NCI-H1092 treated with DMSO at 0.1 percent for 48 hours (cell line): ENCODE measurements at regions not wholly inside any gene's neighbourhood (a gene's known extent, or its start where the extent isn't known, plus 50 kb on each side); places are given as distances from the start of the nearest gene placed in this dataset.

ENCODE experiments used
- DNase-seq: peaks from one replicate; lab custom pipeline; 2025; lab: John Stamatoyannopoulos, UW

DNA sequence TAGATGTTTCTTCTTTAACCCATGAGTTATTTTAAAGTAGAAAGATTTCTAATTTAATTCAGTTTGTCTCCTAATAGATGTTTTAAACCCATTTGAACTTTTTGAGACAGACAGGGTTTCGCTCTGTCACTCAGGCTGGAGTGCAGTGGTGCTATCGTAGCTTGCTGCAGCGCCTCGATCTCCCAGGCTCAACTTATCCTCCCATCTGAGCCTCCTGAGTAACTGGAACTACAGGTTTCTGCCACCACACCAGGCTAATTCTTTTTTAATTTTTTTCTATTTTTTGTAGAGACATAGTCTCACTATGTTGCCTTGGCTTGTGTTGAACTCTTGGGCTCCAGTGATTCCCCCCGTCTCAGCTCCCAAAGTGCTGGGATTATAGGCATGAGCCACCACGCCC, 53.0 kb upstream of the RAB18 start:
- no peak for DNase-seq

GRCh38 chr10:27450225-27450624, 53.9 kb upstream of the RAB18 start:
- no peak for DNase-seq

- no peak for DNase-seq
Measured at GRCh38 chr10:27449571-27449970, 54.5 kb upstream of the RAB18 start.

DNA sequence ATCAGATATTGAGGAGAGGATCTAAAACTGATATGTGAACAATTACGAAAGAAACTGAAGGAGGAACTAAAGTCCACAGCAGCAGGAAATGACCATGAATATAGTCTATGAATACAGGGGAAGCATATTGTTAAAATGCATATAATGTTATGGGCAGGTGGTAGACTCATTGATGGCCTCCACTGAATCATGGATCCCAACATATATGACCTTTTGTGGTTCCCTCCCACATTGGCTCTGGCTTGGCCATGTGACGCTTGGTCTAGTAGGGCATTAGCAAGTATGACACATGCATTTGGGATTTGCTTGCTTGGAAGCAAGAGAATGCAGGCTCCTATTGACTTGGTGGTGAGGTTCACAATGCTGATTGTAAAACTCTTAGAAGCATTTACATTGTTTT, 55.2 kb upstream of the RAB18 start:
- DNase-seq = no peak

- DNase-seq = no peak
Measured at GRCh38 chr10:27447540-27447939, 56.6 kb upstream of the RAB18 start.

GRCh38 chr10:27446091-27446918, 57.8 kb upstream of the RAB18 start:
- peak; percentile 7 for DNase-seq

DNA sequence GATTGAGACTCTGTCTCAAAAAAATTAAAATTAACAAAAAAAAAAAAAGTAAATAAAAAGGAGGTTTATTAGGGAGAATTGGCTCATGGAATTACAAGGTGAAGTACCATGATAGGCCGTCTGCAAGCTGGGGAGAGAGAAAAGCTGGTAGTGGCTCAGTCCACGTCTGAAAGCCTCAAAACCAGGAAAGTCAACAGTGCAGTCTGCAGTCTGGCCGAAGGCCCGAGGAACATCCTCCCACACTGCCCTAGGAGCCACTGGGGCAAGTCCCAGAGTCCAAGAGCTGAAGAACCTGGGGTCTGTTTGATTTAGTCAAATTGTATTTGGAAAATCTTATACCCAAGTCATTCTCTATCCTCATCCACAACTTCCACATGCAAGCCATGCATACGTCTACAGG, 59.0 kb upstream of the RAB18 start:
- DNase-seq = no peak

DNA sequence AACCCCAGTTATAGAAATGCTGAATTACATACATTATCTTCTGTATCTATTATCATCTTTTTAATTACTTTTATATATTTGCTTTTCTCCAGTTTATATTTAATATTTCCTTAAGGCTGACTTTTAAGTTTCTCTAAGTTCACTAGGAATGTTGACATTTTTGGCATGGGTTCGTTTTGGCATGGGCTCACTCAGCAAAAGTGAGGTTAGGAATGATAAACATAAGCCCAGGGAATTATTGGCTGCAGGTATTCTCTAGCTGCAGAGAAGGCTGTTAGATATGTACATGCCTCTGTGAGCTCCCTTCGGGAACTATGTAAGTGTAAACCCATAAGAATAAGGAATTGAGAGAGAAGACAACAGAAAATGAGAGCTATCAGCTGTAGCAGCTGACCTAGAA, 63.6 kb upstream of the RAB18 start:
- DNase-seq = no peak

DNA sequence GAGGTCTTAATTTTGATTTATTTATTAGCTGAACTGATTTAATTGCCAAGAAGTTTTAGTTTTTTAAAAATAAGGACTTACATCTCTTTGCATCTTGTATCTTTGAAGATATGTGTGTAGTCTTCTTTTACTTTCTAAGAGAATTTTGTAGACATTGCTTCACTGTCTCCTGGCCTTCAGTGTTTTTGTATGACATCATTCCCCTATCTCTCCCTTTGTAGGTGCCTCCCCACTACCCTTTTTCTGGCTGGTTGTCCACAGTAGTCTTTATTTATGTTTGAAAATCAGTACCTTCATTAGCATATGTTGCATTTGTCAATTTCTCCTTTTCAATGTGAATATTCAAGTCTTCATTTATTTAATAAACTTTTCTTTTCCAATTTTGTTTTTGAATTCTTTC, 64.1 kb upstream of the RAB18 start:
- DNase-seq = no peak

DNA sequence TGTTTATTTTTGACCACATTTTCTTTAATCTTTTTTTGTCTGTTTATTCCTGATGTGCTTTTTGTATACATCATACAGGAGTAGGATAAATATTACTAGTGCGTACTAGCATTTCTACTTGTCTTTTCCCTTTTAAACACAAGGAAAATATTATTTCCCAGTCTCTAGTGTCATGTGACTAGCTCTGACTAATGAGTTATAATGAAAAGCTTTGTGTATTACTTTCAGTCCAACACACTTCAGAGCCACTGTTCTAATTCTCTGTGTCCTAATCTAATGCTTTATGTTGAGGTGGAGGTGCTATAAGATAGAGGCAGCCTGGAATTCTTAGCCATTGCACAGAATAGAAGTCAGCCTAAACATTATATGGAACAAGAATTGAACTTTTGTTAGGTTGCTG, 65.0 kb upstream of the RAB18 start:
- no peak for DNase-seq

- no peak for DNase-seq
Measured at GRCh38 chr10:27437775-27438174, 66.3 kb upstream of the RAB18 start.

- DNase-seq = no peak
Measured at GRCh38 chr10:27436710-27437109, 67.4 kb upstream of the RAB18 start.

DNA sequence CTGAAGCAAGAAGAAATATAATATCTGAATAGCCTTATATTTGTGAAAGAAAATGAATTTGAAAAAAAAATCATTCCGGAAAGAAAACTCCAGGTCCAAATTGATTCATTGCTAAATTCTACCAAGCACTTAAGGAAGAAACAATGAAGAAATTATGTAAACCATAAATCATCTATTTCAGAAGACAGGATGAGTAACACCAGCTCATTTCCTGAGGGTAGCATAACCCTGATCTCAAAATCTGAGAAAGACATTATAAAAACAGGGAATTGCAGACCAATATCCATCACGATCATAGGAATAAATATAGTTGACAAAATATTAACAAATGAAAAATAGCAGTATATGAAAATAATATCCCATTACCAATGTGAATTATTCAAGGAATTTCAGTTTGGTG, 70.1 kb upstream of the RAB18 start:
- no peak for DNase-seq

DNA sequence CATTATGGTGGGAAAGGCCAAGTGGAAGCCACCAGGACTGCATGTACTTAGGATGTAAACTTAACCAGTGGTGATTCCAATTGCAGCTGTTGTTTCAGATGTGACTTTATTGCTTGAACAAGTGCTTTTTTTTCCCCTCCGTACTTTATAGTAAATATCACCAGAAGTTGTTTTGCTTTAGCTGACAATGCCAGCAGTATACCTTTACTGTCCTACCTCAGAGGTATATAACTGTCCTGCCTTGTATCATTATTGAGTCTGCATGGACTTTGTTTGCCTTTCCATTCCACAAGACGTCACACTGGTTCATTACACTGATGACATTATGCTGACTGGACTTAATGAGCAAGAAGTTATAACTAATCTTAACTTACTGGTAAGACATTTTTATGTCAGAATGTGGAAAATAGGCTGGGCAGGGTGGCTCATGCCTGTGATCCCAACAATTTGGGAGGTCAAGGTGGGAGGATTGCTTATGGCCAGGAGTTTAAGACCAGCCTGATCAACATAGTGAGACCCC, 77.1 kb upstream of the RAB18 start:
- DNase-seq = no peak

DNA sequence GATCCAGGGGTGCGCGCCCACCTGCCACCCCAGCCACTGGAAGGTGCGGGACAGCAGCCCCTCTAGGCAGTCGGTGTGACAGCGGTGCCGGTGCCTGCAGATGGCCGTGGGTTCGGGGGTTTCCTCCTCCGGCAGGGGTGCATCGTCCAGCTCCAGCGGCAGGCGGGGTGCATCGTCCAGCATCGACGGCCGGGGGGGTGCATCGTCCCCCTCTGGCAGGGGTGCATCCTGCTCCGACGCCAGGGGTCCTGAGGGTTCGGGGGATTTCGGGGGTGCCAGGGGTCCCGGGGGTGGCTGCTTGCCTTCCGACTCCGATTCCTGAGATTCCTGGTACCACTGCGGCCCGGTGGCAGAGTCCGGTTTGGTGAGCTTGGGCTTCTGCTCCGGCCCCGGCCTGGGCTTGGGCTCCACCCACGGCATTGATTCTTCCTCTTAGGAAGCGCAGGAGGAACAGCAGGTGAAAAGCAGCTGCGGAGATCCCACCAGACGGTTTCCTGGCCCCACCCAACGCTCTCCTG, 90.2 kb upstream of the RAB18 start:
- DNase-seq = no peak

DNA sequence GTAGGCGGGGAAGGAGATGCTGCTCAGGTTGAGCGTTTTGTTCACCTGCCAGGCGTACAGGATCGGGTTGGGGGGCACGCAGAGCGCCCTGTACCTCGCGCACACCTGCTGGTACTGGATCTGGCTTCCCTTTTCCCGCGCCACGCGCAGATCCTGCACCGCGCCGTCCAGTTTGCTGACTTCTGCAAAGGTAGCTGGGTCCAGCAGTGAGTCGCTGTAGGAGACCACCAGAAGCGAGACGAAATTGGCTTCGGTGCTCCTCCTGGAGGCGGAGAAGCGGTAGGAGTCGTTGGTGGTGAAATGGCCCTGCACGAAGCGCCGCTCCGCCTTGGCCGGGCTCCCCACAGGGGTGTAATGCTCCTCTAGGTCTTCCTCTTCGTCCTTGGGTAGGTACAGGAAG, 90.7 kb upstream of the RAB18 start:
- no peak for DNase-seq

DNA sequence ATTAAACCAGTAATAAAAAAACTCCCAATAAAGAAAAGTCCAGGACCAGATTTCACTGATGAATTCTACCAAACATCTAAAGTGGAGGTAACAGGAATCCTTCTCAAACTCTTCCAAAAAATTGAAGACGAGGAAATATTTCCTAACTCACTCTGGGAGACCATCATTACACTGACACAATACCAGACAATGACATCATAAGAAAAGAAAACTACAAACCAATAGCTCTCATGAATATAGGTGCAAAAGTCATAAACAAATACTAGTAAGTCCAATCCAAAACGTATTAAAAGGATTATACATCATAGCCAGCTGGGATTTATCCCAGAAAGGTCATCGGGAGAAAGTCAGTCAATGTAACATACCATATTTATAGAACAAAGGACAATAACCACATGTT, 94.0 kb upstream of the RAB18 start:
- no peak for DNase-seq

DNA sequence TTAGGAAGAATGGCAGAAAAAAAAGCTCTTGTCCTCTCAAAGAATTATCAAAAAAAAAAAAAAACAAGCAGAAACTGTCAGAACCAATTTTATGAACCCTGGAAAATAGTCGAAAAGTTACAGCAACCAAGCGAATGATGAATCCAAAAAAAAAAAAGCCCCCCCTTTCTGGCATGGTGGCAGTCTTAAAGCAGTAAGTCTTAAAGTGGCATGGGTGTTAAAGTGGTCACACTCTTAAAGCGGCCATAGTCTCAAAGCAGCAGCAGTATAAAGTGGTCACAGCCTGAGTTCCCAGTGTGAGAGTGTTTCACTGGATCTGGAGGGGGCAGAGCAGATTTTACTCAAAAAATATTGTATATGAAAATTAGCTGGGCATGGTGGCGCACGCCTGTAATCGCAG, 96.8 kb upstream of the RAB18 start:
- DNase-seq = no peak

DNA sequence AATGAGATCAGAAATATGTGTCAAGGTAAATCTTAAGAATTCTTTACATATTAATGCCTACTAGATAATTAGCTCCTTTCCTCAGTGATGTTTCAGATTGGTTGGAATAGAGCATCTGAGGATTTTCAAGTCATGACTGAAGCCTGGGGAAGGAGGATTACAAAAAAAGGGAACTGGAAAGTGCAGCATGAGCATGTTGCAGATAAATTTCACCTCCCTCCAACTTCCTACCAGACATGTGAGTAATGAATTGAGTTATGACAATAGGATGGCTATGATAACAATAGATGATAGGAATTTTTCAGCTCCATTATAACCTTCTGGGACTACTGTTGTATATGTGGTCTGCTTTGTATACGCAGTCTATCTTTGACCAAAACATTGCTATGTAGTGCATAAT, 104.2 kb upstream of the RAB18 start:
- no peak for DNase-seq

DNA sequence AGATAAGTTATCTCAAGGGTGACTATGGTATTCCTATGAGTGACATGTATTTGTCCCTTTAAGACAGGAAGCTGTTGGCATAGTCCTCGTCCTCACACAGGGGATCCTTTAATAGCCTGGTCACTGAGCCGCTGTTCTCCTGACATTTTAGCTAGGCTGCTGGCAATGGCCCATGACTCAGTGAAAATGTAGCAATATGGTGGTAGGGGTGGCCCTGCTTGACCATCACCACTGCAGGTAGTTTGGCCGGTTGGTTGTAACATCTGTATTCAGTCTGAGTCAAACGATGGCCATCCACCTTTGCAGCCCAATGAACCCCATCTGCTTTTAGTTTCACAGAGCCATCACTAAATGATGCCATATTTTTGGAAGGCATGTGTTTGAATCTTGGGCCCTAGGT, 110.1 kb upstream of the RAB18 start:
- no peak for DNase-seq

- DNase-seq = no peak
Measured at GRCh38 chr10:27392606-27393005, 111.5 kb upstream of the RAB18 start.

DNA sequence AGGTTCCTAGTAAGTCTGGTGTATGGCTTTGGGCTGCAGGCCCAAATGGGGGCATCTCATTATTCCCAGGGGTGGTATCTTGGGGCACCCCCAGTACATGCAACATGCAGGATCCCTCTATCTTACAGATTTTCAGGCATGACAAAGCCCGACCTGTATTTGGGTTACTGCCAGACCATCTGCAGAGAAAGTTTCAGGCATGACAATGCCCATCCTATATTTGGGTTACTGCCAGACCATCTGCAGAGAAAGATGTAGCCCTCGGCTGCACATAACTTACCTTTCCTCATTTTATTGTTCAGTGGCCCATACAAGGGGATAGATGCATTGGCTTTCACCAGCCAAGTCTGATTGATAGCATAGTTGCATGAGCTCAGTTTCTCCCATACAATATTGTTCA, 112.2 kb upstream of the RAB18 start:
- no peak for DNase-seq

GRCh38 chr10:27391325-27391724, 112.8 kb upstream of the RAB18 start:
- no peak for DNase-seq

DNA sequence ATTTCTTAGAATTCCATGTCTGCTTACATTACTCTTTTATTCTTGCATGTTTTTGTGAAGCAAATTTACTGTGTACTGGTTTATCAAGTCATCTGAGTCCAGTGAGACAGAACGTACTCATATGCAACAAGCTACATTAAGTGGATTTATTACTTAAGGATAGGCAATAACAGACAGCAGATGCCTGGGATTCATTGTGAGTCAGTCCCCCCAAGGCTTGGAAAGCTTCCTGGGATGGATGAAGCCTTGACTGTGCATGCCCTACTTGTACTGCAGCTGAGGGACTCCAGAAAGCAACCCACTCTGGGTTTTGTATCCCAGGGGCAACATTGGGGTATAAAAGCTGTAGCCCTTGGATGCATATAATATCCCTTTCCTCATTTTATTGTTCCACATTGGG, 113.4 kb upstream of the RAB18 start:
- no peak for DNase-seq
